Endometrium (tissue), 2 donors: ENCODE measurements at regions not wholly inside any gene's neighbourhood (a gene's known extent, or its start where the extent isn't known, plus 50 kb on each side); places are given as distances from the start of the nearest gene placed in this dataset.

Experiments
- FAIRE-seq: peaks from 2 replicates; lab custom pipeline; 2012; peaks lifted over from hg19 to GRCh38; lab: Jason Lieb, UNC
- donor health status: control.
- donor health status: control.

DNA sequence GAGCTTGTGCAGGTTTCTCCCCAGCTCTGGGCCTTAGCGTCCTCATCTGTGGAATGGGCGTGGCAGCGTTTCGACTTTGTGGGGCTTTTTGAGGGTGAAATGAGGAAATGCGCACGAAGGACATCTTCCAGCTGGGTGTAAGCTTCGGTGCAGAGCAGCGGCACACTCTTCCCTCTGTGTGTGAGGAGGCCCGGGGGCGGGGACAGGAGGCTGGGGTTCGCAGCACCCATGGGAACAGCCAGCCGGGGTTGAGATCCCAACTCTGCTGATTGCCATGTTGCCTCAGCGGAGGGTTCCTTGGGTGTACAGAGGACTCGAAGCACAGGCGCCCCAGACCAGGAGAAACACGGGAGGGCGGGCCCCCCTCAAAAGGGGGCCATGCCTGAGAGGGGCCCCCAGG, 265.6 kb downstream of the NSG2 start:
- no peak for FAIRE-seq

DNA sequence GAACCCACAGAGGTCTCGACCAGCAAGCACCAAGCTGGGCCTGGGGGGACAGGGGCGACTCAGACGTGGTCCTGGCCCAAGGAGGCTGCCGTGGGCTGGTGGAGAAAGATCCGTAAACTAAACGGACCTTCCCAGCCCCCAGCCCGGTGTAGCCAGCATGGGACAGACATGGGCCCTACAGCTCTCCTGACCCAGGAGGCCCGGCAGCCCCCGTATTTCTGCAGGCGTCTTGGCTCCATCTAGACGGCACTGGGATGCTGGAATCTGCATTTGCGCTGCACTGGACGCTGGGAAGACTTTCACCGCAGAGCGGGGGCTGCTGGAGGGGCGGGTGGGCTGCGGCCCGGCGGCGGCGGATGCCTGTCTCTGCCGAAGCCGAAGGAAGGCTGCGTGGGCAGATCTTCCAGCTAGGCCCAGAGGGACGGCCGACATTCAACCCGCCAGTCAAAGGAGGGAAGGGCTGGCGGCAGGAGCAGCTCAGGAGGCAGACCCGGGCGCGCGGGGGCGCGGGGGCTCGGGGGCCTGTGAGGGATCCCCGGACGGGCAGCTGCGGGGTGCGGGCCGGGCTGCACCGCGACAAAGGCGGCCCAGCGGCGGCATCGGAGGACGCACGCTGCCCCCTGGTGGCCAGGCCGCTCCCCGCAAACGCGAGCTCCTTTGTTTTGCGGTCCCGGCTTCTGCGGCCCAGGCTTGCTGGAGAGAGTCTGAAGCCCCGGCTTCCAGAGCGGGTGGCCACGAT, 266.2 kb downstream of the NSG2 start:
- FAIRE-seq = no peak

DNA sequence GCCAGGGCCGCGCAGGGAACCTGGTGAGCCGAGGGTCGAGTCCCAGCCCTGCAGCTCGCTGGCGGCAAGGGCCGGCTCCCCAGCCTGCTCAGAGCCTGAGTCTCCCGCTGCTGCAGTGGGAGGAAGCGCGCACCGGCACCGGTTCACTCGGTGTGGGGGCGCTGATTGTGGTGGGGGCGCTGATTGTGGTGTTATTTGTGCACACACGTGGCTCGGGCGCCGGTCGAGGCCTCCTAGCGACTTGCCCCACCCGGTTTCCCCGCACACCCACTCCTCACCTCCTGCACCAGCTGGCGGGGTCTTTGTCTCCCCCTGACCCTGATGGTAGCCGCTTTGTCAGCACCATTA, 266.7 kb downstream of the NSG2 start:
- FAIRE-seq = no peak

DNA sequence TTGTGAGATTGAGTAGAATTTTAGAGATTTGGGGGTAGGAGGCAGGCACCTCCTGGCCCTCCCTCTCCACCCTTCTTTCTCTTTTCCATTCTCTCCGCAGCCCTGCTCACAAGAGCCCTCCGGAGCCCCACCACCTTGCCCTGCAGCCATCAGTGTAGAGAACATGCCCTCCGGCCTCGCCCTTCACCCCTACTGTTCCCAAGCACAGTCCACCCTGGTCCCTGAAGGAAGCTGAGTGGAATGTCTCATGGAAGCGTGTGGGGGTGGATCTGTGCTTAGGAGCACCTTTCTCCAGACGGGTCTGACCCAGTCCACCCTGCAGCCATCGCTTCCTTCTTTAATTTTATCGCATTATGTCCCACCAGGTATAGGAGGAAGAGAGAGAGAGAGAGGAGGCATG, 267.1 kb downstream of the NSG2 start:
- FAIRE-seq = no peak

DNA sequence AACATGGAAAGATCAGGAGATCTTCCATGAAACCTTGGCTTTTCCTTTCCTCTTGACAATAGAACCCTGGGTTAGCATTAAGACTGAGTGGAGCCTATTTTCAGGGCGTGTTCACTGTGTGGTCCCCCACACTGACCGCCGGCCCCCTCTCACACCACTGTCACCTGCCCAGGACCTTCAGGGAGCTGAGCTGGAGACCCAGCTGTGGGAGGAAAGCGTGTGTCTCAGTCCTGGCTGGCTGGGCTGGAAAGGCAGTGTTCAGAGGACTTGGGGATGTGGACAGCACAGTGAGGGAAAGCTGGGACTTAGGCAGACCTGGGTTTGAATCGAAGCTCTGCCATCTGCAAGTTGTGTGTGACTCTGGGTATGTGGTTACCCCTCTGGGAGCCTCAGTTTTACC, 268.1 kb downstream of the NSG2 start:
- no peak for FAIRE-seq

DNA sequence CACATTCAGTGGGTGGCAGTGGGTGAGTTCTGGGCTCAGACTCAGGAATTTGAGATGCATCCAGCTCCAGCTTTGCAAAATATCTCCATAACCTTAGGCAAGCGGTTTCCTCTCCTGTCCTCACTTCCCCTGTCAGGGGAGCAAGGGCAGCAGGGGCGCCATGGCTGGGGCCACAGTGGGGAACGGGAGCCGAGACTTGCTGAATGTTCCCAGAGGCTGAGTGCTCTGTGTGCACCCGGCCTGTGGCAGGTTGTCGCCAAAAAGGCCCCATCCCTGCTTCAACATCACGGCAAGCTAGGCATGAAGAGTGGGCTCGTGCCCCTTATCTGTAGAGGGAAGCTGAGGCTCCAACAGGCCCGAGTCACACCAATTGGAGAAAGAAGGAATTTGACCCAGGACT, 268.8 kb downstream of the NSG2 start:
- no peak for FAIRE-seq

DNA sequence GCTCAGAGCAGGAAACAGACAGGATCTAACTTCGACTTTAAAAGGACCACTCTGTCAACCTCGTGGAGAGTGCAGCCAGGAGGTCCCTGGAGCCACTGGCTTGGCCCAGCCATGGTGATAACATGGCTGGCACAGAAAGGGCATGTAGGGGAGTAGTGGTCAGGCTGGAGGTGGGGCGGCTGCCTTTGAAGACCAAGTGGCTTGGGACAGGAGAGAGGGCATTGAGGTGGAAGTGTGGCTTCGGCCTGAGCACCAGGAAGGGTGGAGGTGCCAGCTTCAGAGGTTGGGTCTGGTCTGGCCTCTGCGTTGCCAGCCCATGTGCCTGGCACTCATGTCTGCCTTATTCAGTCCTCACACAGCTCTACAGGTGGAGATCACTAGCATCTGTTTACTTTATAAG, 270.0 kb downstream of the NSG2 start:
- FAIRE-seq = no peak

DNA sequence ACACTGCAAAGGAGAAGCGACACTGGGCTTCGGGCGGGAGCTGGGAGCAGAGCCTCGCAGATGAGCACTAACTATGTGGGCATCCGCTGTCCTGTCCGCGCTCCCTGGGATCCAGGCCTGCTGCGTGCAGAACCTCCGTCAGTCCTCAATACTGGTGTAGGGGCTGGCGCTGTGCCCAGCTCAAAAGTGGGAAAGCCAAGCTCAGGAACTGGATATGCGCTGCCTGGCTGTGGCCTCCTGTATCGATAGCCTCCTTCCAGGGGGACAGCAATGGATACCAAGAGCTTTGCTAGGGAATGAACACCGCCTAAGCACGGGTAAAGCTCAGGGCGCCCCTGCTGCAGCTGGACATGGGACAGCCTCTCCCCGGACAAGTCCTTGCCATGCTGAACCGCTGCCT, 270.4 kb downstream of the NSG2 start:
- FAIRE-seq = no peak

DNA sequence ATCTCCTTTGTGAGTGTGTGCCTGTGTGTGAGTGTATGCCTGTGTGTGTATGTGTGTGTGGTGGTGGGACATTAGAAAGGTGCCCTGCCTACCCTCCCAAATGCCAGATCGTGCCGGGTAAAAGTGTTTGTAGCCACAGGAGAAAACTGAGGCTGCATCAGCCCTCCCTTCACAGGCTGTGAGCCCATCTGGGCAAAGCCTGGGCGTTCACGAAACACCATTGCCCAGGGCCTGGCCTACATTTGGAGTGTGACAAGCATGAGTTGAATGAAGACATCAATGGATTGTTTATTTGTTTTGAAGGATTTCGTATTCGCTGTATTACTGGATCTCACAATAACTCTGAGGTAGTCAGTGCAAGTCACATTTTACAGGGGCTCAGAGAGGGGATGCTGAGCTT, 270.8 kb downstream of the NSG2 start:
- no peak for FAIRE-seq

DNA sequence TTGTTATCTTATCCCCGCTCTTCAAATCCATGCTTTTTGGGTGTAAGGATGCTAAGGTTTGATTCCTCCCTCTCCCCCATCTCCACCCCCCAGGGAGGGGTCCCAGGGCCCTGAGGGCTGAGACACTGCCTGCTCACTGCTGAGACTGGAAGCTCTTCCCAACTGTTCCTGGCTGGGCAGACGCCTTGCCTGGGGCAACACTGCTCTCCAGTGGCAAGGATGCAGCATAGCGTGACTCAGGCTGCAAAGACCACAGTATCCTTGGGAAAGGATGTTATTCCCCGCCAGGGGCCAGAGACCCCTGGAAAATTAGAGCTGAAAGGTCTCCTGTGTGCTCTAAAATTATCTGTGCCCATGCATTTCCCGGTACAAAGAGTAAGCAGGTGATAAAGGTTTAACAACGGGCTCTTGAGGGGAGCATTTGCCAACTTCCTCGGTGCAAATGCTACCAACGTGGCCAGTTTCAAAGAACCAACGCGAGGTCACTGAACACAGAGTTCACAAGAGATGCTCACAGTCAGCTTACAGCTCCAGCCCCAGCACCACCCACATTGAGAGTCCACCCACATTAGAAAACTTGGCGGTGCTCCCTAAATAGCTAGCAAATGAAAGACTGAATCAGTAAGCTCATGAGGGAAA, 271.9 kb downstream of the NSG2 start:
- no peak for FAIRE-seq

DNA sequence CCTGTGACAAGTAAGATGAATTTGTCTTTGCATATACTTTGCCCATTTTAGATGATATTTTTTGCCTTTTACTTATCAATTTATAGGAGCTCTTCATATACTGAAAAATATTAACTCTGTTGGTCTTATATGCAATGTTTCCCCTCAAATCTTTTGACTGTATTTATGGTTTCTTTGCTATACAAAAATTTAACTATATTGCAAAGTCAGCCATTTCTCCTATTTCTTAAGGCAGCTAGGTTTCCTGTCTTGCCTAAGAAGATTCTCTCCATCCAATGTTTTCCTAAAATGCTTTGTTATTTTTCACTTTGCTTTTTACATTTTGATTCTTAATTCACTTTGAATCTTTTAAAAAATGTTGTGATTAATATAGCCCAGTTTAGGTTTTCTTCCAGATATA, 273.1 kb downstream of the NSG2 start:
- no peak for FAIRE-seq

DNA sequence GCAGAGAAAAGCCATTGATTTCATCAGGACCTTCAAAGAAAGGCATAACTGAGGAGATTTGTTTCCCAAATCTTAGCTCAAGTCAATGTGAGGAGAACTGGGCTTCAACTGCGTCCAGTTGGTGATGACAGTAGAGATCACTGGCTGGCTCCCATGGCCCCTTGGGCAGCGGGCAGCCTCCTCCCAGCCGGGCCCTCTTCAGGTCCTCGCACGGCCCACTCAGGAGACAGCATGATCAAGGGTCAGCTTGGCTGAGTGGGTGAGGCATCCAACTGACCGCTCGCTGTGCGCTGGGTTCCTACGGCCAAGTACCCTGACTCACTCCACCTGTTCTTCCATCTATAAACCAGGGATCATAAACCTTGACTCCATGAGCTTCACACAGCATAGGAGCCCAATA, 274.0 kb downstream of the NSG2 start:
- no peak for FAIRE-seq

DNA sequence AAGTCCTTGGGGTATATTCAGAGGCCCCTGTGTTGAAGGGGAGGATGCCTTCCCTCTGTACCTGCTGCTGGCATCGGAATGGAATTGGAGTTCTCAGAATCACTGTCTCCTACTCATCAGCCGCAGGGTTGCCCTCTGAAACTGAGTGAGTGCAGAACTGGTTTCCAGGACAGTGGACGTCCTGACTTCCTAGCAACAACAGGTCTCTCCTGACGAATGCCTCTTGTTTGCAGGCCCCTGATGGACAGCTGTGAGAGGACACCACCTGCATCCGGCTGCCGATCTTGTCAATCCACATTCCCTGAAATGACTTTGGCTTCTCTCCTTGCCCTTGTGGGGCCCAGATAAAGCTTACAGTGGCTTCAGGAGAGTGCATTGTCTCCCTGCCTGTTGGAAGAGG, 274.5 kb downstream of the NSG2 start:
- no peak for FAIRE-seq

DNA sequence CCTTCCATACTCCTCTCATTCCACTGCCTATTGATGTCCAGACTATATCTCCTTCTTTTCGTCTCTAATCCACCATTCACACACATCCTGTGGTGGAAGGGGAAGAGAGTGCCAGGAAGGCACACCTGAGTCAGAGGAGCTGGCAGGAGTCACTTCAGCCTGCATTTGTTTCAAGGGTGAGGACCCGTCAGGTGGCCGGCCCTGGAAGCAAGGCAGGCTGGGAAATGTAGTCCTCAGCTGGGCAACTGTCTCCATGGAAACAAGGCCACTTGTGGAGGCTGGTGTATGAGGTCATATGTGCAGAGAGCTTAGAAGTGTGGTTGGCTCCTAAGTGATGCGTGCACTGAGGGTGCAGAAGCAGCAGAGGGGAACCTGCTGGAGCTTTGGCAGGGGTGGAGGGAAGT, 278.4 kb downstream of the NSG2 start:
- FAIRE-seq = no peak

DNA sequence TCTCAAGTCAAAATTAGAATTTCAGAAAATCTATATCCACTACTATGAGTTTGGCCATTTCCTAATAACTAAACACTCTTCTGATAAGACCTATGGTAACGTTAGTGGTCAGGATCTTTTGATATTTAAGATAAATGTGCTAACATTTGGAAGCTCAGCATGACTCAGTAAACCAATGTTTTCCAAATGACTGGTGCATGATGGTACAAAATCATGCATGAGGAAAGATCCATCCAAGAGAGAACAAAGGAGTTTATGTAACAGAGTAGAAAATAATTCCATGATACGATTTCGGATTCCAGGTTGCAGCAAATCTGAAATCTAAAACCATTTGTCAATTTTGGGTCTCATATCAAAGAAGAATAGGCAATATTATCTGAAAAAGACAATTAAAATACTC, 279.2 kb downstream of the NSG2 start:
- no peak for FAIRE-seq

DNA sequence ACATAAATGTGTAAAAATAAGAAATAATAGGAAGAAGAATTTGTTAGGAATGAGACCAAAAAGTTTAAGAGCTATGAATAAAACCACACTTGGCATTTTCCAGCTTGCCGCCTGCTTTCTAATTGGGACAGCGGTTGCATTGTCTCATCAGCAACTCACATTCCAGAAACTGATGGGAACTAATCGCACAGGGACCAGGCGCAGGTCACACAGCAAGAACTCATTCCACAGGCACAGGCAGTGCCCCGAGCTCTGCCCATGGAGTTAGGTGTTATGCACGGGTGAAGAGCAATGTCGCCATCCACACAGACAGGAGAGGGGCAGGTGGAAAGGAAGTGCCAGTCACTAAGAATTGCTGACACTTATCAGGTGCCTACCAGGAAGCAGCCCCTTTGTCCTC, 279.9 kb downstream of the NSG2 start:
- FAIRE-seq = no peak

DNA sequence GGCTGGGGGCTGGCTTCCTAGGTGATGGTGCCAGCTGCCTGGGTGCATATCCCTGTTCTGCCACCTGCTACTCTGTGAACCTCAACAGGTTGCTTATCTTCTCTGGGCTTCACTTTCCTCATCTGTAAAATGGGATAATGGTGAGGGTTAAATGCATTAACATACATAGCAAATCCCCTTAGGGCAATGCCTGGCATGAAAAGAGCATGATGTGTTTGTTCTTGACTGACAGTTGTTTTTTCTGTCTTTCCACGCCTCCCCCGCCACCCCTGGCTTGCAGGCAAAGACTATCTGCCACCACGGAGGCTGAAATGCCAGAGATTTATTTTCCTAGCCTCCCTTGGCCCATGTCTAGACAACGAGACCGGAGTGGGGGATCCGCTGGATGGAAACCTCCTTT, 280.5 kb downstream of the NSG2 start:
- no peak for FAIRE-seq

DNA sequence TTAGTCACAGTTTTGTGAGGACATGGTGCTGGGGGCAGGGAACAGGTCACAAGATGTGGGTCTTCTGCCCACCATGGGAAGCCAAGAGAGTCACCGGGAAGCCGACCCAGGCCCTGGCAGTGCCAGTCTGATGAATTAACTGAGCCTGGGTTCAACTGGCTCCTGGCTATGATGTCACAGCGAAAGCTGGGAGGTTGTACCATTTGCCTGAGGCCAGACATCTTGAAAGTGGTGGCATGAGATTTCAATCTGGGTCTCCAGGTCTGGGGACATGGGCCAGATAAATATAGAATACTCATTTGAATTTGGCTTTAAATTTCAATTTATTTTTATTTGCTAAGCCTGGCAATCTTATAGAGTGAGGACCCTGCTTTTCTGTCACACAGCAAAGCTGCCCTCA, 280.9 kb downstream of the NSG2 start:
- FAIRE-seq = no peak

DNA sequence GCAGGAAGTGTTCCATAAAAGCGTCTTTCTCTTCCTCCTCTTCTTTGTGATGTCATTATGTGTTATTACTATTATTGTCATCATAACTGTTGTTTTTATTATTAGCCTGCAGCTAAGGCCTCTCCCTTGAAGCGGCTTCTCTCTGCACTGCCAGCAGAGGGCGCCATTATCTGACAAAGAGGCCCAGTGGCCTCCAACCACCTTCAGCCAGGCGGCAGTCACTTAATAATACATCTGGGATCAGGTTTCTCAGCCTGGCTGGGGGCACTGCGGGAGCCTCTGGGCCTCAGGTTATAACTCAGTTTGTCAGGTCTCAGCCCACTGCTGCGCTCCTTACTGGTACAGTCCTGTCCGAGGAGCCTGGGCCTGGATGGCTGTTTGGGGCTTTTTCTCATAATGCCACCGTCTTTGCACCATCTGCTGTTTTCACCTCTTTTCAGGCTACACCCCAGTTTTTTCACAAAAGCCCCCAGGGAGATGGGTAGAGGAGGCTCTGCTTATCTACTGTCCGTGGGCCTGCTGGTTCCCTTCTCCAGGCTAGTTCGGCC, 281.9 kb downstream of the NSG2 start:
- FAIRE-seq = no peak

DNA sequence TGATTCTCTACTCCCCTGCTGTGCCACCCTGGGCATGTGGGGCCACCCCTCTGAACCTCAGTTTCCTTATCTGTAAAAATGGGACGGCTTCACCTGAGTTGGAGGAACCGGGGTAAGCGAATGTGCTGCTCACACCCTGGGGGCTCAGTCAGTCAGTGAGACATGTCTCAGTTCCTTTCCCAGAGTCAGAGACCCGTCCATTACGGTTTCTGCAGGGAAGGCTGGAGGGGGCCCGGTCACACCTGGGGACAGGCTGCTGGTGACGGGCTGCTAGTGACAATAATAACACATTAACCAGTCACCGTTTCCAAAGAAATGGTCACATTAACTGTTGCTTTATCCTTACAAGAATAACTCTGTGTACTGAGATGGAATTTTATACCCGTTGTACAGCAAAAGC, 282.4 kb downstream of the NSG2 start:
- FAIRE-seq = no peak

DNA sequence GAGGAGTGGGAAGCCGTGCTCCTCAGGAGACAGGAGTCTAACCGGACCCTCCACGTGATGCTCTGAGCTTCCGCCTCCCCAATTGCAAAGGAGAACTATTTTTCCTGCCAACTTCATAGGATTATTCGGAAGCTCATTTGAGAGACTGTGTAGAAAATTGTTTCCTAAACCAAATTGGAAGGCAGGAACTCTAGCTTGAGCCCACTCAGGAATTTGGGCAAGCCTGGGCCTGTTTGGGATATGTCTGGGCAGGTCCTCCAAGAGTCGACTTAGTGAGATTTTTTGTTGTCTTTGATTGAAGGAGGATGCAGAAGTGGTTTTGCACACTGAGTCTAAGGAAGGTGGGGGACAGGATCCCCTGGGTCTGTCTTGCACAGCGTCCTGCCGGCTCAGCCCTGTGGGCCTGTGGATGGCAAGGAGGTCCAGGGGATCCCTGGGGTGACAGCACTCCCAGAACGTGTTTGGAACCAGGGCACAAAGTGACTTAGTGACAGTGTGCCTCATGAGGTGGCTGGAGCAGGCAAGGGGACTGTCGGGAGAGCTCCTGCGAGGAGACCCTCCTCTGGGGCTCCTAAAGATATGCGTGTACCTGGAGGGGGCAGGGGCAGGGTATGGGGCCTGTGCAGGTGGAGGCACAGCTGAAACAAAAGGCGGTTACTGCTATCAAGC, 283.3 kb downstream of the NSG2 start:
- FAIRE-seq = no peak

DNA sequence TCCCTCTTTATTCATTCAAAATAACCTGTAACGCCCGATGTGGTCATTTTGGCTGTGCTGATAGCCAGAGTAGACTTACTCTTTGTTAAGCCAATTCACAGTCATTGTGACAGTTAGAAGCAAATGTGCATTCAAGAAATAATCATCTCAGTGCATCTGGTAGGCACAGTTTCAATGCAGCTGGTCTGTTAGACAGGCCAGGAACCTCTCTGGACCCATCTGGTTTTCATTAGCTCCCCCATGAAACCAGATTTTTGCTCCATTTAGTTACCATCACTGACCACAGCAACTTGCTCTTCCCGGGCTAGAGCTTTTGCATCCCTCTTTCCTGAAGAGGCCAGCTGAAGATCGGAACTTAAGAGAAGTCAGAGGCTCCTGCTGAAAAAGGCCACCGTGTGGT, 284.2 kb downstream of the NSG2 start:
- no peak for FAIRE-seq

DNA sequence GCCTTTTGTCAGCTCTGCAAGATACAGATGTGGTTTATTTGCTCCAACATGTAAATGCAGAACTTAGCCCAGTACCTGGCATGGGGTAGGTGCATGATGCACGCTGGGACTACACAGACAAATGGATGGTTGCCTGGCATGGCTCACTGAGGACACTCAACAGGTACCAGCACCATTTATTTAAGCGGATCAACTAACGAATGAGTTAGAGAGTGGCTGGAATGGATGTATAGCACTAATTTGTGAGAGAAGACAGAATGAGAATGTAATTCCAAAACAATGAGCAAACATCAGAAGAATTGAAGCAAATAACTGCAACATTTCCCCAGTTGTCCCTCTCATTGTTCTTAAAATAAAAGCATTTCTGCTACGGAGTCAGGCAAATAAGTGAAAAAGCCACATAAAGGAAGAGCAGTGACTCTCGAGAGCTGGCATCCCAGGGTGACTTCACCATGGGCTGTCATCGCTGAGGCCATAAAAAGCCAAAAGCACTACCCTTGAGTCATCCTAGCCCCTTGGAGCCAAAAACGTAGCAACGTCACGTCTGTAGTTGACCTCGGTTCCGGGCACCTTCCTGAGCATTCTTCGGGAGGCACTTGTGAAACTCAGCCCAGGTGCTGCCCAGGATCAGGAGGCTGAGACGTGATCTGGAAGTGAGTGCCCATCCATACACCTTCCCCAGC, 290.3 kb downstream of the NSG2 start:
- no peak for FAIRE-seq
